H1 (cell line): ENCODE measurements at regions not wholly inside any gene's neighbourhood (a gene's known extent, or its start where the extent isn't known, plus 50 kb on each side); places are given as distances from the start of the nearest gene placed in this dataset.

Source experiments
- CBX8 ChIP-seq: fragments of 300-800, 300-1000 bp; sonication (generic); IDR thresholded peaks from 2 replicates; pipeline ENCODE4 v1.7.1; 2016; ENCODE audit warnings: low read depth, low read length, borderline replicate concordance
- CHD1 ChIP-seq: IDR thresholded peaks from 2 replicates; pipeline ENCODE4 v1.6.1; 2012; ENCODE audit warnings: low read depth, low read length, improper control_type of control experiment
- TEAD4 ChIP-seq: IDR thresholded peaks from 2 replicates; pipeline ENCODE4 v1.6.1; 2012; ENCODE audit warnings: low read depth, low read length, inconsistent platforms, mixed read lengths
- TF ChIP-seq, protein P1 (sequence below): IDR thresholded peaks from 2 replicates; pipeline ENCODE4 v1.6.1; 2012; ENCODE audit warnings: inconsistent platforms

DNA sequence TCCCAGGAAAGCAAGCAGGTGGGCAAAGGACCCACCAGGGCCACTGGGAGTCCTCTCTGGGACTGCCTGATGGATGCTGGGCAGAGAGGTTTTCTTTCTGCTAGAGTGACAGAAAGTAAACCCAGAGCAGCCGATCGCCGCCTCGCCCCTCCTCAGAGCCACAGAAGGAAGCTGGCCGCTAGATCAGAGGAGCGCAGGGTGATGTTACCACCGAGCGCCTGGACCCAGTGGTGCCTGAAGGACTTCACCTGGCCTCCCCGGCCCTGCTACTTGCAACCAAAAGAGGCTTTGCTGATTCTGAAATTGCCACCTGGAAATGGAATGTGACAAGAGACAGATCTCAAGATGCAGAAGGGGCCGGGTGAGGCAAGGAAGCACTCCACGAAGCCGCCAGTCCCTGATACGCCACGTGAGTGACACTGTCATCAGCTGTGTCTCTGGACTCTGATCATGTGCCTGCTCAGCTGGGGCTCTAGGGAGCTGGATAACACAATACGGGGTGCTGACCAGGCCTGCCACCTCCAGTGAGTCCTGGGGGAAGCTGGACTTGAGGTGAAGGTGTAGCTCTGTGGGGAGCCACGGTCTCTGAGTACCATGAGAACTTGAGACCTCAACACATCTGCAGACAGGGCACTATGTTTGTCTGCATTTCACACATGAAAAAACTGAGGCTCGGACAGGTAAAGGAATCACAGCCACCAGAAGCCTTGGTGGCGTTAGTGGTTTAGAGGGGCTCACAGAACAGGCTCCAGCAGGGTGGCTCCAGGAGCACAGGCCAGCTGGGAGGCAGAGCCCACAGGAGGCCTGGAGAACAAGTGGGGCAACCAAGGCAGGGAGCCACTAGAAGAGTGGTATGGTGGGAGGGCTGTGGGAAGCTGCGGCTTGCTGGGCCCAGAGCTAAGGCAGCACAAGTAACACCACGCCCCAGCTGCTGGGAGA lies 137.9 kb upstream of the PRR20G start (continued):
- TF ChIP-seq TEAD4 (no peak), CBX8 (no peak), CHD1 (no peak)
- TF ChIP-seq, protein P1, sequence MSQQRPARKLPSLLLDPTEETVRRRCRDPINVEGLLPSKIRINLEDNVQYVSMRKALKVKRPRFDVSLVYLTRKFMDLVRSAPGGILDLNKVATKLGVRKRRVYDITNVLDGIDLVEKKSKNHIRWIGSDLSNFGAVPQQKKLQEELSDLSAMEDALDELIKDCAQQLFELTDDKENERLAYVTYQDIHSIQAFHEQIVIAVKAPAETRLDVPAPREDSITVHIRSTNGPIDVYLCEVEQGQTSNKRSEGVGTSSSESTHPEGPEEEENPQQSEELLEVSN, result no peak
